ENCODE measurements at regions not wholly inside any gene's neighbourhood (a gene's known extent, or its start where the extent isn't known, plus 50 kb on each side); places are given as distances from the start of the nearest gene placed in this dataset.

DNA sequence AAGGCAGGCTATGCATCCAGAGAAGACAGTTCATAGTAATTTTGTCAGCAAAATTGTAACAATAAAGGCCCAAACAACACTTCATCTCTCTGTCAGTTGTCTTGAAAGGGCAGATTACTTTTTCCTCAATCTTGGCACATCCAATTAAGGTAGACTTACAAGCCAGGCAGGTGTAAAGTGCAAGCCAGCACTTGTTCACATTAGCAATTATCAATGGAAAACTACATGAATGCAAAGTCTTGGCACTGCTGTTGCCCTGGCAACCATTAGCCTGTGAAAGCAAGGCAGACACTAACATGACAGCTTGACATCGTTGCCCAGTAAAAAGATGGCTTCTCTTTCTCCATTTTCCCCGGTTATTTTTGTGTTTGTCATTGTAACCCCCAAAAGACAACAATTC, 677.2 kb upstream of the TENM4 start (continued):
- TF ChIP-seq, protein P1, sequence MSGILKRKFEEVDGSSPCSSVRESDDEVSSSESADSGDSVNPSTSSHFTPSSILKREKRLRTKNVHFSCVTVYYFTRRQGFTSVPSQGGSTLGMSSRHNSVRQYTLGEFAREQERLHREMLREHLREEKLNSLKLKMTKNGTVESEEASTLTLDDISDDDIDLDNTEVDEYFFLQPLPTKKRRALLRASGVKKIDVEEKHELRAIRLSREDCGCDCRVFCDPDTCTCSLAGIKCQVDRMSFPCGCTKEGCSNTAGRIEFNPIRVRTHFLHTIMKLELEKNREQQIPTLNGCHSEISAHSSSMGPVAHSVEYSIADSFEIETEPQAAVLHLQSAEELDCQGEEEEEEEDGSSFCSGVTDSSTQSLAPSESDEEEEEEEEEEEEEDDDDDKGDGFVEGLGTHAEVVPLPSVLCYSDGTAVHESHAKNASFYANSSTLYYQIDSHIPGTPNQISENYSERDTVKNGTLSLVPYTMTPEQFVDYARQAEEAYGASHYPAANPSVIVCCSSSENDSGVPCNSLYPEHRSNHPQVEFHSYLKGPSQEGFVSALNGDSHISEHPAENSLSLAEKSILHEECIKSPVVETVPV (CRISPR knock-in tag; IDR thresholded peaks at IDR 0.05): no peak
- TF ChIP-seq OSR1 (CRISPR knock-in tag; IDR thresholded peaks at IDR 0.05): no peak
- TF ChIP-seq ZNF8 (CRISPR knock-in tag; IDR thresholded peaks at IDR 0.05): no peak
- no peak for TF ChIP-seq ZFP30 (CRISPR knock-in tag; IDR thresholded peaks at IDR 0.05)
- TF ChIP-seq ISL1 (CRISPR knock-in tag; IDR thresholded peaks at IDR 0.05): no peak
- no peak for TF ChIP-seq ZNF565 (CRISPR knock-in tag; conservative IDR thresholded peaks at IDR 0.05; ENCODE audit: low read depth)
- TF ChIP-seq TOX (CRISPR knock-in tag; IDR thresholded peaks at IDR 0.05; ENCODE audit: borderline replicate concordance): no peak
- TF ChIP-seq RARB (CRISPR knock-in tag; IDR thresholded peaks at IDR 0.05): no peak
- TF ChIP-seq SNAI2 (CRISPR knock-in tag; IDR thresholded peaks at IDR 0.05): no peak
- TF ChIP-seq BACH2 (CRISPR knock-in tag; IDR thresholded peaks at IDR 0.05; ENCODE audit: borderline replicate concordance): no peak

DNA sequence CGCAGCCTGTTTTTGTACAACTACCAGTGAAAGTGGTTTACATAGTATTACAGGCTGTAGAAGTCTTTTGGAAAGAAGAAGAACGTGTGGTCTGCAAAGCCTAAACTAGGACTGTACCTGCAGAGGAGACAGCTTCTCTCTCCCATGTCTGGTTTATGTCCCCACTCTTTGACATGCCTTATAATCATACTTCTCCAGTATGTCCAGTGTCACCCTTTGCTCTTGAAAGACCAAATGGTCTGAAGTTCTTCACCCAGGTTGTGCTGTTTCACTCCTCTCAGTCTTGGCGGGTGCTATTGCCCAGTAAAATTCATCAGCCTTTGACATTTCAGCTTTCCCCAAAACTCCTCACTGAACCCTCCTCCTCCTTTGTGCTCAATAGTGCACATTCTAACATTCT, 676.0 kb upstream of the TENM4 start:
- no peak for ATAC-seq

DNA sequence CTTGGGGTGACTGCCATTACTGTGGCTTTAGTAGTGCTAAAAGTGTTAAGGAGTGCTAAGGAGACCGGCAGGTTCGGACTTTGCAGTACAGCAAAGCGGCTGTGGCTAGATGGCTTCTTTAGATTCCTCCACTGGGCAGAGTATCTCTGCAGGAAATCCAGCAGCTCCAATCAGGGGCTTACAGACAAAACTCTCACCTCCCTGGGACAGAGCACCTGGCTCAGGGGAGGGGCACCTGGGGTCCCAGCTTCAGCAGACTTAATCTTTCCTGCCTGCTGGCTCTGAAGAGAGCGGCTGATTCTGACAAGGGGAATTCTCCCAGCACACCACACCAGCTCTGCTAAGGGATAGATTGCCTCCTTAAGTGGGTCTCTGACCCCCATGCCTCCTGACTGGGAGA, 668.8 kb upstream of the TENM4 start:
- ATAC-seq: no peak
- TF ChIP-seq ZNF70 (CRISPR knock-in tag; IDR thresholded peaks at IDR 0.05): no peak
- no peak for TF ChIP-seq ZNF8 (CRISPR knock-in tag; IDR thresholded peaks at IDR 0.05)
- no peak for TF ChIP-seq GLIS3 (CRISPR knock-in tag; IDR thresholded peaks at IDR 0.05)
- TF ChIP-seq ESRRG (CRISPR knock-in tag; IDR thresholded peaks at IDR 0.05): no peak
- TF ChIP-seq, protein P1 (CRISPR knock-in tag; IDR thresholded peaks at IDR 0.05): no peak
- TF ChIP-seq TCF4 (CRISPR knock-in tag; IDR thresholded peaks at IDR 0.05; ENCODE audit: borderline replicate concordance): no peak
- no peak for TF ChIP-seq ZFP30 (CRISPR knock-in tag; IDR thresholded peaks at IDR 0.05)
- no peak for TF ChIP-seq OSR1 (CRISPR knock-in tag; IDR thresholded peaks at IDR 0.05)
- no peak for TF ChIP-seq ARNTL (CRISPR knock-in tag; IDR thresholded peaks at IDR 0.05; ENCODE audit: borderline replicate concordance, low read depth)
- TF ChIP-seq RARB (CRISPR knock-in tag; IDR thresholded peaks at IDR 0.05): no peak
- TF ChIP-seq ZNF565 (CRISPR knock-in tag; conservative IDR thresholded peaks at IDR 0.05; ENCODE audit: low read depth): no peak
- TF ChIP-seq TOX (CRISPR knock-in tag; IDR thresholded peaks at IDR 0.05; ENCODE audit: borderline replicate concordance): no peak
- TF ChIP-seq SNAI2 (CRISPR knock-in tag; IDR thresholded peaks at IDR 0.05): no peak
- TF ChIP-seq CSDC2 (CRISPR knock-in tag; IDR thresholded peaks at IDR 0.05): no peak
- TF ChIP-seq ZC3H10 (CRISPR knock-in tag; IDR thresholded peaks at IDR 0.05): no peak
- TF ChIP-seq ZFP3 (CRISPR knock-in tag; IDR thresholded peaks at IDR 0.05): no peak
- TF ChIP-seq, protein P2, sequence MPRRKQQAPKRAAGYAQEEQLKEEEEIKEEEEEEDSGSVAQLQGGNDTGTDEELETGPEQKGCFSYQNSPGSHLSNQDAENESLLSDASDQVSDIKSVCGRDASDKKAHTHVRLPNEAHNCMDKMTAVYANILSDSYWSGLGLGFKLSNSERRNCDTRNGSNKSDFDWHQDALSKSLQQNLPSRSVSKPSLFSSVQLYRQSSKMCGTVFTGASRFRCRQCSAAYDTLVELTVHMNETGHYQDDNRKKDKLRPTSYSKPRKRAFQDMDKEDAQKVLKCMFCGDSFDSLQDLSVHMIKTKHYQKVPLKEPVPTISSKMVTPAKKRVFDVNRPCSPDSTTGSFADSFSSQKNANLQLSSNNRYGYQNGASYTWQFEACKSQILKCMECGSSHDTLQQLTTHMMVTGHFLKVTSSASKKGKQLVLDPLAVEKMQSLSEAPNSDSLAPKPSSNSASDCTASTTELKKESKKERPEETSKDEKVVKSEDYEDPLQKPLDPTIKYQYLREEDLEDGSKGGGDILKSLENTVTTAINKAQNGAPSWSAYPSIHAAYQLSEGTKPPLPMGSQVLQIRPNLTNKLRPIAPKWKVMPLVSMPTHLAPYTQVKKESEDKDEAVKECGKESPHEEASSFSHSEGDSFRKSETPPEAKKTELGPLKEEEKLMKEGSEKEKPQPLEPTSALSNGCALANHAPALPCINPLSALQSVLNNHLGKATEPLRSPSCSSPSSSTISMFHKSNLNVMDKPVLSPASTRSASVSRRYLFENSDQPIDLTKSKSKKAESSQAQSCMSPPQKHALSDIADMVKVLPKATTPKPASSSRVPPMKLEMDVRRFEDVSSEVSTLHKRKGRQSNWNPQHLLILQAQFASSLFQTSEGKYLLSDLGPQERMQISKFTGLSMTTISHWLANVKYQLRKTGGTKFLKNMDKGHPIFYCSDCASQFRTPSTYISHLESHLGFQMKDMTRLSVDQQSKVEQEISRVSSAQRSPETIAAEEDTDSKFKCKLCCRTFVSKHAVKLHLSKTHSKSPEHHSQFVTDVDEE (CRISPR knock-in tag; IDR thresholded peaks at IDR 0.05): no peak
- TF ChIP-seq, protein P3, sequence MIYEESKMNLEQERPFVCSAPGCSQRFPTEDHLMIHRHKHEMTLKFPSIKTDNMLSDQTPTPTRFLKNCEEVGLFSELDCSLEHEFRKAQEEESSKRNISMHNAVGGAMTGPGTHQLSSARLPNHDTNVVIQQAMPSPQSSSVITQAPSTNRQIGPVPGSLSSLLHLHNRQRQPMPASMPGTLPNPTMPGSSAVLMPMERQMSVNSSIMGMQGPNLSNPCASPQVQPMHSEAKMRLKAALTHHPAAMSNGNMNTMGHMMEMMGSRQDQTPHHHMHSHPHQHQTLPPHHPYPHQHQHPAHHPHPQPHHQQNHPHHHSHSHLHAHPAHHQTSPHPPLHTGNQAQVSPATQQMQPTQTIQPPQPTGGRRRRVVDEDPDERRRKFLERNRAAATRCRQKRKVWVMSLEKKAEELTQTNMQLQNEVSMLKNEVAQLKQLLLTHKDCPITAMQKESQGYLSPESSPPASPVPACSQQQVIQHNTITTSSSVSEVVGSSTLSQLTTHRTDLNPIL (CRISPR knock-in tag; IDR thresholded peaks at IDR 0.05; ENCODE audit: low read depth): no peak

More for the DNA sequence above, 676.0 kb upstream of the TENM4 start:
- TF ChIP-seq, protein P2 (CRISPR knock-in tag; IDR thresholded peaks at IDR 0.05): no peak
- TF ChIP-seq ZNF565 (CRISPR knock-in tag; conservative IDR thresholded peaks at IDR 0.05; ENCODE audit: low read depth): no peak
- no peak for TF ChIP-seq TOX (CRISPR knock-in tag; IDR thresholded peaks at IDR 0.05; ENCODE audit: borderline replicate concordance)
- TF ChIP-seq RARB (CRISPR knock-in tag; IDR thresholded peaks at IDR 0.05): no peak
- no peak for TF ChIP-seq CSDC2 (CRISPR knock-in tag; IDR thresholded peaks at IDR 0.05)
- TF ChIP-seq ISL1 (CRISPR knock-in tag; IDR thresholded peaks at IDR 0.05): no peak
- TF ChIP-seq ZNF8 (CRISPR knock-in tag; IDR thresholded peaks at IDR 0.05): no peak

Measured in SK-N-SH treated with all-trans-retinoic acid at 6 μM for 48 hours (cell line).